ENCODE measurements at regions not wholly inside any gene's neighbourhood (a gene's known extent, or its start where the extent isn't known, plus 50 kb on each side); places are given as distances from the start of the nearest gene placed in this dataset.

- Mint-ChIP-seq H3K9me3 (peaks cover under 1 to 8% (median 3%) of the 10 kb centered on the region in 7 donors), H3K4me3 (no peak overlapping the region), H3K4me1 (no peaks in the 10 kb centered on the region), H3K27ac (no peak overlapping the region), H3K36me3 (peaks cover 0 to 3% of the 10 kb centered on the region in 2 donors), H3K27me3 (ENCODE audit: low read depth in 3 of 3) (peaks cover 0 to 1% (median 0%) of the 10 kb centered on the region in 3 donors)
- Histone ChIP-seq H3K27me3 (ENCODE audit: control insufficient read depth in 2 of 2, insufficient read depth in 2 of 2, low read length in 2 of 2) (no peaks in the 10 kb centered on the region), H3K4me1 (ENCODE audit: control insufficient read depth in 1 of 2, insufficient read depth in 2 of 2, low read length in 2 of 2) (no peaks in the 10 kb centered on the region), H2AFZ (ENCODE audit: insufficient read depth, low read depth, low read length, poor library complexity, severe bottlenecking) (no peak overlapping the region), H3K9ac (ENCODE audit: insufficient read depth, low read length, poor library complexity, severe bottlenecking) (no peak overlapping the region), H3K4me2 (replicated peaks; ENCODE audit: extremely low read depth, low read length, poor library complexity, severe bottlenecking) (no peak overlapping the region), H3K27ac (ENCODE audit: low read depth in 1 of 2, low read length in 2 of 2) (no peak overlapping the region), H3K4me3 (replicated peaks in 1 of 3; ENCODE audit: low read depth in 2 of 3, low read length in 3 of 3) (no peak overlapping the region), H3K79me2 (ENCODE audit: insufficient read depth, low read length) (no peaks in the 10 kb centered on the region), H3K9me3 (replicated peaks in 1 of 2; ENCODE audit: control insufficient read depth in 1 of 2, insufficient read depth in 1 of 2, low read length in 2 of 2) (peaks cover 0 to 2% of the 10 kb centered on the region in 2 donors), H4K20me1 (ENCODE audit: insufficient read depth, low read length) (no peaks in the 10 kb centered on the region), H3K36me3 (replicated peaks in 1 of 2; ENCODE audit: control insufficient read depth in 1 of 2, insufficient read depth in 2 of 2, low read length in 2 of 2) (no peaks in the 10 kb centered on the region)
- no peak for DNase-seq
- TF ChIP-seq CTCF (IDR thresholded peaks at IDR 0.05), result no peak
- intact Hi-C loops (cut with micrococcal nuclease), result no loop called here
Measured at GRCh38 chr2:138293549-138293948, 208.0 kb upstream of the SPOPL start.

GRCh38 chr2:138294451-138294850 lies 207.1 kb upstream of the SPOPL start:
- H3K9ac ChIP-seq (ENCODE audit: insufficient read depth, low read length, poor library complexity, severe bottlenecking), result no peak overlapping the region
- H3K9me3 Mint-ChIP-seq, result peaks cover 0 to 5% (median 2%) of the 10 kb centered on the region in 7 donors
- H3K9me3 ChIP-seq (replicated peaks in 1 of 2; ENCODE audit: control insufficient read depth in 1 of 2, insufficient read depth in 1 of 2, low read length in 2 of 2), result no peaks in the 10 kb centered on the region
- no peaks in the 10 kb centered on the region for H3K79me2 ChIP-seq (ENCODE audit: insufficient read depth, low read length)
- intact Hi-C loops (cut with micrococcal nuclease), result no loop called here
- no peak overlapping the region for H3K4me3 ChIP-seq (replicated peaks in 1 of 3; ENCODE audit: low read depth in 2 of 3, low read length in 3 of 3)
- H3K27me3 ChIP-seq (ENCODE audit: control insufficient read depth in 2 of 2, insufficient read depth in 2 of 2, low read length in 2 of 2), result no peaks in the 10 kb centered on the region
- H3K27ac Mint-ChIP-seq, result no peak overlapping the region
- no CpG with 5 or more reads among the region's 4 CpGs for WGBS (ENCODE audit: insufficient coverage)
- DNase-seq, result no peak
- H3K27ac ChIP-seq (ENCODE audit: low read depth in 1 of 2, low read length in 2 of 2), result no peak overlapping the region
- TF ChIP-seq CTCF (IDR thresholded peaks at IDR 0.05), result no peak
- H3K4me3 Mint-ChIP-seq, result no peak overlapping the region
- H3K27me3 Mint-ChIP-seq (ENCODE audit: low read depth in 3 of 3), result no peaks in the 10 kb centered on the region
- H3K4me1 ChIP-seq (ENCODE audit: control insufficient read depth in 1 of 2, insufficient read depth in 2 of 2, low read length in 2 of 2), result no peaks in the 10 kb centered on the region
- no peak overlapping the region for H3K4me2 ChIP-seq (replicated peaks; ENCODE audit: extremely low read depth, low read length, poor library complexity, severe bottlenecking)
- H4K20me1 ChIP-seq (ENCODE audit: insufficient read depth, low read length), result no peaks in the 10 kb centered on the region
- no peaks in the 10 kb centered on the region for H3K4me1 Mint-ChIP-seq
- no peak overlapping the region for H2AFZ ChIP-seq (ENCODE audit: insufficient read depth, low read depth, low read length, poor library complexity, severe bottlenecking)
- H3K36me3 Mint-ChIP-seq, result peaks cover 0 to 3% of the 10 kb centered on the region in 2 donors
- no peaks in the 10 kb centered on the region for H3K36me3 ChIP-seq (replicated peaks in 1 of 2; ENCODE audit: control insufficient read depth in 1 of 2, insufficient read depth in 2 of 2, low read length in 2 of 2)

All from CD14-positive monocyte (primary cell).